NCI-H2107 (cell line): ENCODE measurements at regions not wholly inside any gene's neighbourhood (a gene's known extent, or its start where the extent isn't known, plus 50 kb on each side); places are given as distances from the start of the nearest gene placed in this dataset.

ENCODE experiments used
- DNase-seq: peaks from one replicate; lab custom pipeline; 2025; lab: John Stamatoyannopoulos, UW

- no peak for DNase-seq
These were observed 125.3 kb downstream of the TSHZ3 start for GRCh38 chr19:31223740-31224534.

DNA sequence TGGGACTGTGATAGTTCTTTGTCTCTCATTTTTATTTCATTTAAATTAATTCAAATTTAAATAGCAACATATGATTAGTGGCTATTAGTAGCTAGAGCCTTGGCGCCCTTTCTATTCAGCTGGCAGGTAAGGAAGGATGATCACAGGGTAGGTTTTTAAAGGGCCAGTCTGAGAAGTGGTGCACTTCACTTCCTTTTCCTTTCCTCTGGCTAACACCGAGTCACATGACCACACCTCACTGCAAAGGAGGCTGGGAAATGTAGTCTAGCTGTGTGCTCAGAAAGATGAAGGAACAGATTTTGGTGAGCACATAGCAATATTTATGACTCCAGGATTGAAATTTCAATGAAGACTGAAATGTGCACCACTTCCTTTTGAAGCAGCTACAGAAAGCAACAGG lies 128.7 kb downstream of the TSHZ3 start:
- no peak for DNase-seq

- no peak for DNase-seq
These were observed 134.2 kb downstream of the TSHZ3 start for GRCh38 chr19:31214997-31215396.

- DNase-seq = peak; percentile 10
These were observed 135.2 kb downstream of the TSHZ3 start for GRCh38 chr19:31214086-31214485.

- DNase-seq = no peak
These were observed 138.1 kb downstream of the TSHZ3 start for GRCh38 chr19:31211088-31211487.

GRCh38 chr19:31205887-31206518 lies 143.2 kb downstream of the TSHZ3 start:
- no peak for DNase-seq

- no peak for DNase-seq
These were observed 145.1 kb downstream of the TSHZ3 start for GRCh38 chr19:31204115-31204514.

DNA sequence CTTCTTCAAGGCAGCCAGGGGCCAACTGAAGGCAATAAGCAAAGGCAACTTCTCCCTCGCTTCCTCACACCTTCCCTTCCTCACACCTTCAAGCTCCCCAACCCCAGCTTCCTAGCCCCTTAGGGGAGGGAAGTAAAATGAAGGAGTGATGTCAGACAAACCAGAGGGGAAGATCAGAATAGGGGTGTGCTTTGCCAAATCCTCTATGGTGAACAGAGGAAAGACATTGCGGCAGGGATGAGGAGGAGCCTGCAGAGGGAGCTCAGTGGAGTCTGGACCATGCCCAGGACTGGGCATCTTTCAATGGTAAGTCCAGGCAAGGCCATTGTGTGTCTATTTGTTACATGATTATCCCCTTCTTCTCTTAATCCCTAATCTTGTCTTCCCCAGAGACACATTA lies 164.0 kb downstream of the TSHZ3 start:
- no peak for DNase-seq

- no peak for DNase-seq
These were observed 167.7 kb downstream of the TSHZ3 start for GRCh38 chr19:31181535-31181934.

DNA sequence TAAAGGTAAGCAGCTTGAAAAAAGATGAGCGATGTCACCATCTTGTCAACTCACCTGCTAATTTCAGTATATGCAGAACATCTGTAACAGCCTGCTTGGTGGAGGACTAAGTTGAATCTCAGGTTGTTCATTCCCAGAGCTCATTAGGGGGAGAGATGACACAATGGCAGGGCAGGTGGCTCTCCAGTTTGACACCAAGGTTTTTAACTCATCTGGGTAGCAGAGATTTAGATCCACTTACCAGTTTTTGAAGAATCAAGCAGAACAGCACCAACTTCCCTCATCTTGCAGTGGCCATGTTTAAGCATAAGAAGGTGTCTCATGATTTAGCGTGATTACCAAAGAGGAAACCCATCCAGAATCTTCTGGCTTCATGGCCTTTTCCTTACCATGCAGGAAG lies 168.3 kb downstream of the TSHZ3 start:
- DNase-seq = no peak

GRCh38 chr19:31179471-31179852 lies 169.8 kb downstream of the TSHZ3 start:
- no peak for DNase-seq

DNA sequence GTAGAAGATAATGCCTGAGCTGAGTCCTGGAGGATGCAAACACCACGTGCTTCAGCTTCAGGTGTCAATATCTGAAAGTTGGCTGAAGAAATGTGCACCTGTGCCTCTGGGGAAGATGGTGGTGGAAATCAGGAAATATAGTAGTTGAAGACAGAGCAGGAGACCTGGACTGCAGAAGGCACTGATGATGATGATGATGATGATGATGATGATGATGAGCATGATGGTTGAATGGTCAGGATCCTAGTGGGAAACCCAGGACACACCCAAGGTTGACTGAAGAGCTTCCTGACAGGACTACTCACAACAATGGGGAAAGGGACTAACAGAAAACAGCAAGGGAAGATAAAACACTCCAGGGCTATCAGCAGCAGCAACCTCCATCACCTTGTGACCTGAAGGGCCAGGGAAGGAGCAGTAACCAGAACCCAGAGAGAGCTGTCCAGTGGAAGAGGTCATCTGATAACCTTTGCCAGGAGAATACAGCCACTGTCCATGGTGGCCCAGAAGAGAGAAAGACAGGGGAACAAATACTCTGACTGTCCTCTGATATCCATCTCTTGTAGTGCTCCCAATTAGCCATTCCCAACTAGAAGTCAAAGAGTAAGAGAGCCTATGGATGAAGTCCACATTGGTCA lies 170.3 kb downstream of the TSHZ3 start:
- DNase-seq = no peak

DNA sequence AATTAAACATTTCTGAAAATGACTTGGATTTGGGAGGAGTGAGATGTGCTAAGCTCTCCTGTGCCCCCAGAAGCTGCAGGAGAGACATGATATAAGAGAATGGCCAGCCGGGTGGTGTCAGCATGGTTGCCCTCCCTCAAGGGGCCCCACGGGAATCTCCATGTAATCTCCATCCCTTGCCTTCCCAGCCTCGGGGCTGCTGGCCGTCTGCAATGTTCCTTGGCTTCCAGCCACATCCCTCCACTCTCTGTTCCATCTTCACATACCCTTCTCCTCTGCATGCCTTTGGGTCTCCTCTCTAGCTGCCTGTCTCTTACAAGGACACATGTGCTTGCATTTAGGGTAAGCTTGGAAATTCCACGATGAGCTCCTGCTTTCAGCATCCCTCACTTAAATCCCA lies 172.0 kb downstream of the TSHZ3 start:
- DNase-seq = no peak

GRCh38 chr19:31175564-31176348 lies 173.5 kb downstream of the TSHZ3 start:
- DNase-seq = no peak

DNA sequence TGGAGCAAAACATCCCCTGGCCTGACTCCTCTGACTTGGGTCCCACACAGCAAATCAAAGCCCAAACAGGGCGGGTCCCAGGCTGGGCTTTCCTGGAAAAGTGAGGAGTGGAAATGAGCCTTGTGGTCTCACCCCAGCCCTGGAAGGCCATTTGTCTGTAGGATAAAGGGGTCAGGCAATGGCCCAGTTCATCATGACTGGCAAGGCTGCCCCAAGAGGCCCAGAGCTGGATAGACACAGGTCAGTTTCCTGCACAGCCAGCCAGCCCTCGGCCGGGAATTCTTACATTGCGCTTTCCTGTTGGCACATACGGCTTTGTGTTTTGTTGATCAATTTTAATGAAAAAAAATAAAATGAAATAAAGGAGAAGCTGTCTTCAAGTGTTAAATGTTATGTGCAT lies 174.3 kb downstream of the TSHZ3 start:
- no peak for DNase-seq

GRCh38 chr19:31173991-31174390 lies 175.2 kb downstream of the TSHZ3 start:
- DNase-seq = no peak

DNA sequence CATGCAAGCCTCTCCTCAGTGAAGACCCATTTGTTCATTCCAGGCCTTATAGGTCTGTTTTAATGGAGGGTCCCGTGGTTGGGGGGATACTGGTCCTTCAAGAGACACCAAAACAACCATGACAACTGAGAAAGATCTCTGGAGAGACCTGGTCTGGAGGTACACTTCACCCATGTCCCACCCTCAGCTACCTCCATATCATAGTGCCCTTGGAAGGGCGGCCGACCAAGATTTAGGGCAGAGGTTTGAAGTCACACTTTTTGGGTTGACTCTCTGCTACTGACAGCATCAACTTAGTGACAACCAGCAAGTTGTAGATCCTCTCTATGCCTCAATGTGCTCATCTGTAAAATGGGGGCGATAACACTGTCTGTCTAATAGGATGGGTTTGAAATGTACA lies 177.3 kb downstream of the TSHZ3 start:
- DNase-seq = no peak

DNA sequence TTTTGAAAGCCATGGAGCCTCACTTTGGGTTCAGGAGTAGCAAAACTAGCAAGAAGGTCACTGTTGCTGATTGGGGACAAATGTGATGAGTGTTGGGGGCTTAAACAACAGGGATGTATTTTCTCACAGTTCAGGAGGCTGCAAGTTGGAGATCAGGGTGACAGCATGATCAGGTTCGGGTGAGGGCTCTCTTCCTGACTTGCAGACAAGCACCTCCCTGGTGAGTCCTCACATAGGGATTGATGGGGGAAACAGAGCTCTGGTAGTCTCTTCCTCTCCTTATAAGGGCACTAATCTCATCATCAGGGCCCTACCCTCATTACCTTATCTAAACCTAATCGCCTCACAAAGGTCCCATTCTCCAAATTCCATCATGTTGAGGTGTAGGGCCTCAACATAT lies 179.2 kb downstream of the TSHZ3 start:
- no peak for DNase-seq

DNA sequence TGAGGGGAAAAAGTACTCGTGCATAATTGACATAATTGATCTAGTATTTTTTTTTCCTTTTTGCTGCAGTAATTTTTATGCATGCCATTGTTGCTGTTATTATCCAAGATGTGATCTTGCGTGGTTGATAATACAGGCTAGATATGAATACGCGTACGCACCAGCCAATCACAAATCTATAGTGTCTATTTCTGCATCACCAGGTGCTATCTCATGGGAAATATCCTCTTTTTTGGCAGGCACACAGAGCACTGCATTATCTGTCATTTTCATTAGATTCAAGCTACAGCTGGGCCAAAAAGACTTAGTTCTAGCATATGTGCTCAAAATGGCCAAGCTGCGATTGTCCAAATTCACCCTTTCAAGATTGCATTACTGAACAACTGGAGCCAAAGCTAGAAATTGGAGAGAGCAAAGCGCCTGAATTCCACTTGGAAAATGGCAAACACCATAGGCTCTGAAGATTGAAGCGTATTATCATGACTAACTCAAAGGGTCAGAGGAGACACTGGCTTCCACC lies 181.1 kb downstream of the TSHZ3 start:
- DNase-seq = no peak

DNA sequence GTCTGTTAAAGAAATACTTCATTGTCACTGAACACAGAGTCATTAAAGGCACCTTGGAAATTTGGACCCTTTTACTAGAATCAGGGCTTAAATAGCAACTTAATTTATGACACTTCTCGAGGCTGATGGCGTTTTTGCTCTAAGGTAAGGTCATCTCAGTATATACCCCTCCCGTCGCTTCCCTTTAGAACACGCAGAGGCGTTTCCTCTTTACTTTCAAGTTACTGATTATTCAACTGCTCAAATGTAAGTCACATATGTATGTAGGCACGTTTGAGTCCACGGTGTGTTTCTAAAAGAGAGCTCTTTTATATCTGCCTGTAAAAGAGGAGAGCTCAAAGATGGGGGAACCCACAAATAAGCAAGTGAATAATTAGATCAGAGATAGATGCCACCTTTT lies 181.5 kb downstream of the TSHZ3 start:
- DNase-seq = no peak

DNA sequence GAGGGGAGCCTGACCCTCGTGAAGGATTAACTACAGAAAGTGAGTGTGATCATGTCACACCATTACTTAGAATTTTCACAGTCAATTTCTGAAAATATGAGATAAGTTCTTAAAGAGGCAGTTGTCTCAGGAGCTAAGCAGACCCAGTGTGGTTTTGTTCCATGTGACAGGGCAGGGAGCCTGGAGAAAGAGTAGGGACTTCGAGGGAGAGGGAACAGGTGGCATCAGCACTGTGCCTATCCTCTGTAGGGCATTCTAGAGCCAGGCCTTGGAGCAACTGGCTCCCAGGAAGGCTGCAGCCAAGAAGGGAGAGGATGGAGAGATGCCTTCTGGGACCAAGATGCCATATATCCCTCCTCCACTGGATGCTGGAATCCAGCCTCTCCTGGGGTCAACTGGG lies 183.0 kb downstream of the TSHZ3 start:
- DNase-seq = no peak

- DNase-seq = no peak
These were observed 184.4 kb downstream of the TSHZ3 start for GRCh38 chr19:31164791-31165251.
